Activated CD4-positive, alpha-beta memory T cell treated with anti-CD3 and anti-CD28 coated beads, Interleukin-2, amount 10 ng/mL, durations not matched to agents 7 days and 5 days (primary cell): ENCODE measurements at regions not wholly inside any gene's neighbourhood (a gene's known extent, or its start where the extent isn't known, plus 50 kb on each side); places are given as distances from the start of the nearest gene placed in this dataset.

Experiments
- CTCF ChIA-PET: fragments of 350-600 bp; sonication (Branson Sonifier 250); formaldehyde crosslinking; loops from one replicate; lab custom pipeline; 2021; ENCODE audit warnings: antibody characterized with exemption, inconsistent platforms; lab: Charles Lee
- POLR2A ChIA-PET: fragments of 350-600 bp; sonication (Branson Sonifier 250); formaldehyde crosslinking; loops from one replicate; lab custom pipeline; 2021; ENCODE audit warnings: antibody characterized with exemption; lab: Charles Lee
- DNase-seq: peaks from one replicate; pipeline ENCODE4 v3.0.0-alpha.2; 2020
- H3K27ac Mint-ChIP-seq: one replicate; pipeline ENCODE4 v1.8.0; 2021; ENCODE audit warnings: mild to moderate bottlenecking, mixed read lengths
- H3K27me3 Mint-ChIP-seq: one replicate; pipeline ENCODE4 v1.8.0; 2021; ENCODE audit warnings: mixed read lengths
- H3K36me3 Mint-ChIP-seq: one replicate; pipeline ENCODE4 v1.8.0; 2021; ENCODE audit warnings: low read depth, mixed read lengths
- H3K4me1 Mint-ChIP-seq: one replicate; pipeline ENCODE4 v1.8.0; 2021; ENCODE audit warnings: mixed read lengths
- H3K4me3 Mint-ChIP-seq: one replicate; pipeline ENCODE4 v1.8.0; 2021; ENCODE audit warnings: mild to moderate bottlenecking, mixed read lengths
- H3K9me3 Mint-ChIP-seq: one replicate; pipeline ENCODE4 v1.8.0; 2021; ENCODE audit warnings: mixed read lengths

DNA sequence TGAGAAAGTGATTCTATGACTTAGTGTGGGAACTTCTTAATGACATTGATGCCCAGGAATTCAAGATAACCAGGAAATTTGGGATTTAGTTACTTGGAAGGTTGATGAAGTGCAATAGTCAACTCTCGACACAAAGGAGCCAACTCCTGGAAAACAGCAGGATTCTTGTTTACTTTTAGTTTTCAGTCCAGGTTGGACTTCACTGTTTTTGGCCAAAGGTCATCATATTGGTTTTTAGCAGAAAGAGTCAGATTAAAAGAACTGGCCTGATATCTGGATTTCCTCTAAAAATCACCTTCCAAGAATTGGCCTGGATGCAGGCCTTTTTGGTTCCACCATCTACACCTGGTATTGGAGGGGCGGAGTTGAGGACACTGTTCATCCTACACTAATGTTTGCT is 60.1 kb upstream of the SALL1 start:
- no peak overlapping the region for H3K27ac Mint-ChIP-seq
- ChIA-PET POLR2A (no interaction called here), CTCF (no interaction called here)
- DNase-seq = no peak
- H3K27me3 Mint-ChIP-seq = no peaks in the 10 kb centered on the region
- no peaks in the 10 kb centered on the region for H3K4me1 Mint-ChIP-seq
- no peaks in the 10 kb centered on the region for H3K36me3 Mint-ChIP-seq
- H3K4me3 Mint-ChIP-seq = no peak overlapping the region
- H3K9me3 Mint-ChIP-seq = no peaks in the 10 kb centered on the region

DNA sequence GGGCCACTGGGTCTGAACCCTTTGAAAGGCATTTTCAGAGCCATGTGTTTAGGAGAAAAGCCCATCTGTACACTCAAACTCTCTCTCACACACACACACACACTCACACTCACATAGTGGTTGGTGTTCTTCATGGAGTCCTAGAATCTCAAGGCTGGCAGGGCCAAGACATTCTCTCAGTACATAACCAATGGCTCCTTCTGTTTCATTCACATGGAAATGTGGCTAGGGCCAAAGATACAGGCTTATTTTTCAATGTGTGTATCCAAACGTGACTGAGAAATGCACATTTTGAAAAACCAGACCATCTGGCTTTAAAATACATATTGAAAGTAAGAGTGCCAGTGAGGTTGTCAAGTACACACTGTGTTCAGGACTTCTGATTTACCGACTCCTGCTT is 59.0 kb upstream of the SALL1 start:
- no peak overlapping the region for H3K4me3 Mint-ChIP-seq
- H3K9me3 Mint-ChIP-seq = no peaks in the 10 kb centered on the region
- no peaks in the 10 kb centered on the region for H3K36me3 Mint-ChIP-seq
- ChIA-PET POLR2A (no interaction called here), CTCF (no interaction called here)
- DNase-seq = no peak
- H3K27me3 Mint-ChIP-seq = no peaks in the 10 kb centered on the region
- H3K4me1 Mint-ChIP-seq = no peaks in the 10 kb centered on the region
- H3K27ac Mint-ChIP-seq = no peak overlapping the region

DNA sequence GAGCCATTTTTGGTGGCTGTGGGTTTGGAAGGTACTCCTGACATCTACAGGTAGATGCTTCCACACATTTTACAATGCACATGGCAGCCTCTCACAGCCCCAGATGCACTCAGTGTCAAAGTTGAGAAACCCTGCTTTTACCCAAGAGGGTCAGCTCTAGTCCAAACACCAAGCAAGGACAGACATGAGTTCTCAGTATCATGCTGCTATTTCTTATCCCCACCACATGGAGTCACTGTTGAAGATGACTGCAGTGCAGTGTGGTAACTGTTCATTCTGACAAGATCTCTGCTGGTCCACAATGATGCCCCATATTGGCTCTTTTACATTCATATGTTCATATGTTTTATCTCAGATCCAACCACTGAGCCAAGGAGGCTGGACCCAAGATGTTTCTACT is 50.5 kb upstream of the SALL1 start:
- CTCF ChIA-PET = no interaction called here
- Mint-ChIP-seq H3K4me1 (no peaks in the 10 kb centered on the region), H3K27ac (no peak overlapping the region), H3K9me3 (peaks cover 12% of the 10 kb centered on the region), H3K36me3 (no peaks in the 10 kb centered on the region), H3K27me3 (no peaks in the 10 kb centered on the region), H3K4me3 (no peak overlapping the region)
- POLR2A ChIA-PET = no interaction called here
- DNase-seq = no peak
